ENCODE measurements at regions not wholly inside any gene's neighbourhood (a gene's known extent, or its start where the extent isn't known, plus 50 kb on each side); places are given as distances from the start of the nearest gene placed in this dataset.

DNA sequence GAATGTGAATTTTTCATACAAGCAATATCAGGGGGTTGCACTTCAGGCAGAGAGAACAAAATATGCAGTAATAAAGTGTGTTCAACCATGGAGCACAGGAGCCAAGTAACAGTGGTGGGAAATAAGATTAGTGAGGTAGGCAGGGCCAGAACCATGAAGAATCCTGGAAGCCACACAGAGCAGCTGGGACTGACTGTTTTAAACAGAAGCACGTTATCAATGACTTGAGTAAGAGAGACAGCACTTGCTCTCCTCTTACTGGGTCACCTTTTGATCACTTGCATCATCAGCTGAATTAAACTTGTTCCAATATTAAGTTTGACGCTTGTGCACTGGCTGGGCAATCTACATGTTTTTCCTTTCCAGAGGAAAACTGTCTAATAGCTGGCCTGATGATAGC, 238.5 kb downstream of the TBX18 start:
- DNase-seq (ENCODE audit: low spot score), result no peak

DNA sequence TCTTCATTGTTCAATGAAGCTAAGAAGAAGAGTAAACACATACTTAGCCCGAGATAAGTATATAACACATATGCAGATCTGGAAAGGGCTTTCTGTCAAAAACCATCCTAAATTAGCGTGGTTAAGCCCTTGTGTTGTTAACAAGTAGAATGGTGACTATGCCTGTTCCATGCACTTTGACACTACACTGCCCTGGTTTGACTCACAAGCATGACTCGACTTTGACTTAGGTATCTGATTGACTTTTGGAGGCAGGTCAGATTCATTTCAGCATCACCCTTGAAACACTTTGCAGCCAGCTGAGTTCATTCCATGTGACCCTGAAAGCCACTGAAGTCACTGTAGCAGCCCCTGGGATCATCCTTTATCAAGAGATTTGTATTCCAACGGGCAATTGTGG, 239.8 kb downstream of the TBX18 start:
- DNase-seq (ENCODE audit: low spot score), result no peak

DNA sequence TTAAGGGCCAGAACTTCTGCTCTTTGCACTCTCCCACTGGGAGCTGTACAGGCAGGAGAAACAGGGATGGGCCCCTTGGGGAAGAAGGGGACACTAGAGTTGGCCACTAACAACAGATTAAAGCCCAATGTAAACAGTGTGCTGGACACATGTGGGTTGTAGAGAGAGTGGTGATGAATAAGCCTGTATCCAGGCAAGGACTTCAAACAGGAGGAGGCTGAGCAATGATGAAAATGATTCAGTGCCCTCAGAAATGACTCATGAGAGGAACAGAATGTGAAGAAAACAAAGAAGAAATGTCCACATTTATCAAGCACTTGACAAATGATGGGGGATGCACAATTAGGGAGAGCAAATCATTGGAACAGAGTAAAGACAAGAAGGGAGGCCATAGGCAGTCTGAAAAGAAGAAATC, 242.3 kb downstream of the TBX18 start:
- peak; percentile 83 for DNase-seq (ENCODE audit: low spot score)

DNA sequence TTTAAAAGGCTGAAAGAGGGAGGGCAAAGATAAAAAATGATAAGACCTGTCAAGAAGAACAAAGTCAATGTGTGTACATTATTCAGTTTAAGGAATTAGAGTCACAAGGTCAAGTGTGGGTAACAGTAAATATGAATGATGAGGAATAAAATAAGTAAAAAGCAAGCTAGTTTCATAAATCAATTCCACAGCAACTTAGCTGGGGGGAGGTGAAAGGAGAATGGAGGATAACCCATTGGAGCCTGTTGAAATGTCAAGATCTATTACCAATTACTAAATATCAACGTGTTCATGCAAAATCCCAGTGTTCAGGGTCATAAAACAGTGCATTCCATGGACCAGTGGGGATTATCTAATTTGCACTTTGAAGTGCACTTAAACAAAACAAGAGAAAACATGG, 242.9 kb downstream of the TBX18 start:
- no peak for DNase-seq (ENCODE audit: low spot score)

DNA sequence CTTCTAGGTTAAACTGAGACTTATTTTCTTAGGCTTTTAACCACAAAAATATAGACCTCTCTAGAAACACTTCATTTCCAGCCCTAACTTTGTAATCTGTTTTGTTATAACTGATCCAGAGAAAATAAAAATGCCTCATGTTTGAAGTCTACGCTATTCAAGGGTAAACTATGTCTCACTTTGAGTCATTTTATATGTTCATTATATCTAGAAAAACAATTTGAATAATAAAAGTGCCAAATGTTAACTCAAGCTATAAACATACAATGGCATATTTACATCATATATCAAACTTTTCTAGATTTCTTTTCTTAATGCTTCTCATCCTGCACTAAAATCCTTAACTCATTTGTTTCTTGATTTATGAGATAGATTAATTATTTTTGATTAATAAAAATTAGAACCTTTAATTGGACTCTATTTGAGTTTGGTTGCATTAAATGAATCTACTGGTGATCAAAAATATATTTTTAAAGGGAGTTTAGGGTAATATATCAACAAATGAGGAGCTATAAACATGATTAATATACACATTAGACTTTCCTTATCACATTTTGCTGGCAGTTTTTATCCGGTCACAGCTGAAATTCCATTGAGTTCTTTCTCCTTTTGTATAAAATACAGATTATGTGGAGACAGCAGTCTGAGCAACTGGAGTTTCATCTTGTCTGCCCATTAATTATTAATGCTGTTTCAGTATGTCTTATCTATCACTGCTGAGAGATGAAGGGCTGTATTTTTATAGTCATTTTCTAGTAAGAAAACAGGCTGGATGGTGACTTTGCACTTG, 246.5 kb downstream of the TBX18 start:
- no peak for DNase-seq (ENCODE audit: low spot score)

DNA sequence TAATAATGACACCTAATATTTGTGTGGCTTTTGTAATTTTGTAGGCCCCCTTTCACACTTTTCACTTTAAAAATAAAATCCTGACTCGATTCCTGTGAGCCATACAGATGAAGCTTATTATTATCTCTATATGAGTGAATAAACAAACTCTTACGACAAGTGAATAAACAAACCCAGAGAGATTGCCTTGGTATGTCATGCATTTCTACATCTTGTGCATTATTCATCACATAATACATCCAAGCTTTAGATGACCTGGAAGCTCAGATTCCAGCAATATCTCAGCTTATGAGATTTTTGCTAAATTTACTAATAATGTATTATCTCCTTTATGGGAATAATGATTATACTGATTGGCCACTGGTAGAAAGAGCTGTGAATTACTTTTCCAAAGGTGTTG, 248.2 kb downstream of the TBX18 start:
- no peak for DNase-seq (ENCODE audit: low spot score)

DNA sequence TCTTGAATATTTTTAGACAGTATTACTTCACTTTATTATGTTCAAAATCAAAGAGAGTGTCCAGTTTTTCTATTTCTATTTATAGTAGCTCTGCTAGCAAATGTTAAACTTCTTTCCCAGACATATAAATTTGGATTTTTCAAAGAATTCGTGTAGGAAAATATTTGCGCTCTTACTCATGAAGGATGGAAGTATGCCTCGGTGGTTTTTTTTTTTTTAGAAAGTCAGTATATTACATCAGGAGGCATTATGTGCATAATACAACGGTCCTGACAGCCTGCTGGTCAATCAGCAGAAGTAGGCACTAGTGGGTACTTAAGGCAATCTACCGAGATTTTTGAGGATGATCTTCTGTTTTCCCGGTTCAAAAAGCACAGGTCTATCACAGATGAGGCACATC, 249.3 kb downstream of the TBX18 start:
- DNase-seq (ENCODE audit: low spot score), result no peak

DNA sequence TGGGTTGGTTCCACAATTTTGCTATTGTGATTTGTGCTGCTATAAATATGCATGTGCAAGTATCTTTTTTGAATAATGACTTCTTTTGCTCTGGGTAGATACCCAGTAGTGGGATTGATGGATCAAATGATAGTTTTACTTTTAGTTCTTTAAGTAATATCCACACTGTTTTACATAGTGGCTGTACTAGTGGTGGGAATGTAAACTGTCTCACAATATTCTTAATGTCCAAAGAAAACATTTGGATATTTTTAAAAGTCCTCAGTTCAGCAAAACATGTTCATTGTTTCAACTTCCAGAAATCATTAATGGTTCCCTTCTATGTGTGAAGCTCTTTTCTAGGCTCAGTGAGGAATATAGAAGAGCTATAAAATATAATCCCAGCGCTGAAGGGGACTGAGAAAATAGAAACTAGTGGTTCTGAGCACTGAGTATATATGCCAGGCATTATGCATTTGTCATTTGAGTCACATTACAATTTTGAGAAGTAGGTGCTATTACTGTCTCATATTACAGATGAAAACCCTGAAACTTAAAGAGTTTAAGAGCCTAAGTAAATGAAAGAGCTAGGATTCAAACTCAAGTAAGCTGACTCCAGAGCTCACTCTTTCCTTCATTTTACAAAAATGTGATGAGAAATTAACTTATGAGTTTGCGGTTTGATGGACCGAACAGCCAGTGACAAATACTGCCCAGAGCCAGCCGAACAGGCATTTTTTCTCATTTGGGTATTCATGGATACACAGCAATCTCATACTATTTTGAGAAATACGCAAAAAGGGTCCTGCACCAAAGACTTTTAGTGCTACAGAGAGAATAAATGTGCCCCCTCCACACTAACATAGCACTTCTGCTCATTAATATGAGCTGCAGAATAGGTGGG, 250.1 kb downstream of the TBX18 start:
- no peak for DNase-seq (ENCODE audit: low spot score)

DNA sequence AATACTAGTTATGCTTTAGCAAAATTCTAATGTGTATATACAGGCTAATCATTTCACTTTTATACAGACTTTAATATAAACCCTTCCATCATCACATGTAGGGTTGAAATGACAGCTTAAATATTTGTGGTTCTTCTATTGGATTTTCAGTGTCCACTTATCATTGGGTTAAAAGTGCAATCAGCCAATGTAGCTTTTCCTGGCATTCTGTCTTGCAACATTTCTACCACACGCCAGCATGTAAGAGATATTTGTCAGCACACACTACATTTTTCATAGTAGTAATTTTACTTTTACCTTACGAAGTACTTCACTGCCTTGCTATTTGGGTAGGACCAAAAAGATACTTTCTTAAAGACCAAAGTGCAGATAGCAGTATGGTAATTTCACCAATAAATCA, 252.0 kb downstream of the TBX18 start:
- no peak for DNase-seq (ENCODE audit: low spot score)

DNA sequence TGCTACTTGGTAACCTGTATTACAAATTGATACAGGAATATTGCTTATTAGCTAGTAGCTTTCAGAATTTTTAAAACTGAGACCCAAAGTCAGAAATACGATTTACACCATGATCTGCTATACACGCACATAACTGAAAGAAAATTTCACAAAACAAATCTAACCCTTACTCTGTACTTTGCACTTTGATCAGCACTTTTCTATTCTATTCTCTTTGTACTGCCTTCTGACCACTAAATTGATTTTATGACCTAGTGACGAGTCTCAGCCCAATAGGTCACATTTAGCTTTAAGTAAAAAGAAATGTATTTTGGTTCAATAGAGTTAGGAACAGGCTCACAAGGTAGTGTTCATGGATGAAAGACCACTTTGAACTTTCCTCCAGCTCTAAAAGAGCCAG, 252.5 kb downstream of the TBX18 start:
- DNase-seq (ENCODE audit: low spot score), result no peak

DNA sequence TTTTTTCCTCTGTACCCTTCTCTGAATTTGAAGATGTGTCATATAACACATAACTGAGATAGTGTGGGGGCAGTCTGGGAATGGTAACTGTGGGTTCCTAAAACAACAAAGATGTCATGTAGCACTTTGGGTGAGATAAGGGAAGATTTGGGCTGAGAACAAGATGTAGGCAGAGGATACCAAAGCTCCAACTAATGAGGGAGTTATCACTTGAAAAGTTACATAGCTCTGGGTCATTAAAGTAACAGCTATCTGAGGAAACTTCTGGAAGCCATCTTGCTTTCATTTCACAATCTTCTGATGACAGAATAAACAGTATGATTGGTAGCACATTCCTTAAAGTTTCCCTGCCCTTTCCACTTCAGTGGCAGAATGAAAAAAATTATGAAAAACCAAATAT, 255.4 kb downstream of the TBX18 start:
- DNase-seq (ENCODE audit: low spot score), result peak; percentile 27

DNA sequence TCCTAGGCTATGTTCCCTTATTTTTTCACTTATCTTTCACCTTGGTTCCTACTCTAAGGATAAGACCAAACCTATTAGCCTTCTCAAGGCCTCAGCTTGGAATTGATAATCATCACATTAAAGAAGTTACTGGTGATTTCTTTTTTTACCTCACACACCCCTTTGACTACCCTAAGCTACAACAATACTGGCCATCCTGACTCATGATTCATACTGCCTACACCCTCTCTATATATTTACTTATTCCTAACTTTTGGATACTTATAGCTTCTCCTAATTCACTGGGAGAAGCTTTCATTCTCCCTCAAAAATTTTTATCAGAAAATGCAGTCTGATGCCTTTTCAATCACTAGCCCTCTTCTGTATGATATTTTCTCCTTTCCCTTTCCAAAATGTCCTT, 256.1 kb downstream of the TBX18 start:
- DNase-seq (ENCODE audit: low spot score), result no peak

DNA sequence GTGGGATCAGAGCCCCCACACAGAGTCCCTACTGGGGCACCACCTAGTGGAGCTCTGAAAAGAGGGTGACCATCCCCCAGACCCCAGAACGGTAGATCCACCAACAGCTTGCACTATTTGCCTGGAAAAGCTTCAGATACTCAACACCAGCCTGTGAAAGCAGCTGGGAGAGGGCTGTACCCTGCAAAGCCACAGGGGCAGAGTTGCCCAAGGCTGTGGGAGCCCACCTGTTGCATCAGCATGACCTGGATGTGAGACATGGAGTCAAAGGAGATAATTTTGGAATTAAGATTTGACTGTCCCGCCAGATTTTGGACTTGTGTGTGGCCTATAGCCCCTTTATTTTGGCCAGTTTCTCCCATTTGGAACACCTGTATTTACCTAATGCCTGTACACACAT, 260.4 kb downstream of the TBX18 start:
- no peak for DNase-seq (ENCODE audit: low spot score)

DNA sequence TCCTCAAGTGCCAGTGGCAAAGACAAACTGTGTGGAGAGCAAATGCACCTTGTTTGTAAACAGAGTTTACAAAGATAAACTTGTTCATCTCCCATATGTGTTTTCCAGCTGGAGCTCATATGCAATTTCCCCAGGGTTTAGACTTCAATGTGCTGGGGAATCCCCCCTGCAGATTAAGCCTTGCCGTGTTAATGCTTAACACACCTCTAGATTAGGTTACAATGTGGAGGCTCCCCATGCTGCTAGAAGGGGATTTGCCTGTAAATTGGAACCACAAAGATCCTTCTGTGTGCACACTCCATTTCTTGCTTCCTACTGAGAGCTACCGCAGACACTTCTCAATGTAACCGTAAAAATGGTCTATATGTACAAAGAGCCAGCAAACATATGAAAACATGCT, 263.1 kb downstream of the TBX18 start:
- DNase-seq (ENCODE audit: low spot score), result no peak

DNA sequence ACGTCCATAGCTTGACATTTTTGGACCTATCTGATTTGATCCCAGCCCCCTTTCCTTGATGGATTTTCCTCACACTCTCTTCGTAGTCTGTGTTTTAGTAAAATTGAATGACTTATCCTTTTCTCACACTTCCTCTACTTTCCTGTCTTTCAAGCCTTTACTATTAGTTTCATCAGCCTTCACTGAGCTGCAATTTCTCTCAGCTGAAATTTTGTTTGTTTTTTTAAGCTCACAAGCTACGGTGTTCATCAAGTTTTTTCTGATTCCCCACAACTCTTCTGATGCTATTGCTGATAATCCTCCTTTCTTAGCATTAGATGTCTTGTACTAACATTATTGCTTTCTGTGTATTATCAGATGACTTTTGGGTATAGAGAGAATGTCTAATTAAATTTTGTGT, 263.7 kb downstream of the TBX18 start:
- no peak for DNase-seq (ENCODE audit: low spot score)

DNA sequence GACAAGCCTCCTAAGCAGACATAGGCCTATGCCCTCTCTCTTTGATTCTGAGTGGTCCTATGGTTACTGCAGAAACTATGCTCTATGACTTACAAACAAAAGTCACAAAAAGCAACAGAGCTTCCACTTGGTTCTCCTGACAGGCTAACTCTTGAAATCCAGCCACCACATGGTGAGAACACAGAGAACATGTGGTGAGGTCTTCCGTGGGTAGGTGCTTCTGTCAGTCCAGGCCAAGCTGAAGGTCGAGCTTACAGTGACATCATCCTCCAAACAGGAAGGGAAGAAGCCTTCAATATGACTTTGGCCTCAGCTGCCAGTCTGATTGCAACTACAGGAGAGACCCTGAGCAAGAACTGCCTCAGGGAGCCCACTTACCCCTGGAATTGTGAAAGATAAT, 265.5 kb downstream of the TBX18 start:
- DNase-seq (ENCODE audit: low spot score), result no peak

DNA sequence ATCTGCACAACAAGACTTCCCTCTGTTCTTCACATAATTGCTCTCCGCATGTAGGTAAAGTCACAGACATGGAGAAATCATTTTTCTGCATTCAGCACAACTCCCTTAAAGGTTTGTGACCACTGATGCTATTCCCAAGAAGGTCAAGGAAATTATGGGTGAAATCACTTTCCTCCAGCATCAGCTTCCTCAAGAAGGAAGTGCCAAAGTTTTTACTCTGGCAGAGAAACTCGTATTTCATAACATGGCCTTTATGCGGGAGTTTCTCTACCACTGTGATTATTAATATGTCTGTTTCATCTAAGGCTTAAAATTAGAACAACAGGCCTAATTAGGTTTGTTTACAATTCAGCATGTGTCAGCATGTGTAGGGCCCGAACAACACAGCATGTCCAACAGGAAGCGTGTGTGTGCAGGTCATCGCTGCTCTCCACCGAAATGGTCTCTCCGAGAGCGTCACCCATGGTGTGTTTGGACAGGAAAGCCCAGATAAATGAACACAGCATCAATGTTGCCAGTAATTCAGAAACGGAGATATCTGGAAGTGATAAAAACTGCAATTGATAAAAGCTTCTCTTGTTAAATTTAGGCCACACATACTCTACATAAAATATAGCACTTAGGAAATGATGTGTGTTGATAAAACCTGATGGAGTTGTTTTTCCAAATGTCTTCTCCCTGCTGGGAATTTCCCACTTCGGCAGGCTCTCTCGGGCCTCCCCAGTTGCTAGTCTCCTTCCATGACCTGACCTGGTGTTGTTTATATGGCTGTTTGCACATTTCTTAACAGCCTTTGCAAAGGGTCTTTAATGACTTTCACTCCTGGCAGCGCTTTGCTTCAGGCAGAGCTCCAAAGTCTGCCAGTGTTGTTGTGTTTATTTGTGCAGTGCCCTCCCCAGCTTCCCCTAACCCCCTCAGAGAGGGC, 265.1 kb upstream of the CEP162 start:
- DNase-seq (ENCODE audit: low spot score), result no peak

DNA sequence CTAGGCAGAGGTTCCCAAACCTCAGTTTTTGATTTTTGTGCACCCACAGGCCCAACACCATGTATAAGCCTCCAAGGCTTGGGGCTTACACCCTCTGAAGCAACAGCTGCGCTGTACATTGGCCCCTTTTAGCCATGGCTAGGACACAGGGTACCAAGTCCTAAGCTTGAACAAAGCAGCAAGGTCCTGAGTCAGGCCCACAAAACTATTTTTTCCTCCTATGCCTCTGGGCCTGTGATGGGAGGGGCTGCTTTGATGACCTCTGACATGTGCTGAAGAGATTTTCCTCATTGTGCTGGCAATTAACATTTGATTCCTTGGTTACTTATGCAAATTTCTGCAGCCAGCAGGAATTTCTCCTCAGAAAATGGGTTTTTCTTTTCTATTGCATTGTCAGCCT, 262.2 kb upstream of the CEP162 start:
- no peak for DNase-seq (ENCODE audit: low spot score)

DNA sequence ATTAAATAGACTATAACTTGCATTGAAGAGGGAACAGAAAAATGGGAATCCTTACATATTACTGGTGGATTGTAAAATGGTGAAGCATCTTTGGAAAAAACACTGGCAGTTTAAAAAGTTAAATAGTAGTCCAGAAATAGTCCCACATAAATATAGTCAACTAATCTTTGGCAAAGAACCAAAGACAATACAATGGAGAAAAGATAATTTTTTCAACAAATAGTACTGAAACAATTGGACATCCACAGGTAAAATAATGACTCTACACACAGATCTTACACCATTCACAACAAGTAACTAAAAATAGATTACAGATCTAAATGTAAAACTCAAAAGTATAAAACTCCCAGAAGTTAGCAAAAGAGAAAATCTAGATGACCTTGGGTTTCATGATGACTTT, 259.1 kb upstream of the CEP162 start:
- DNase-seq (ENCODE audit: low spot score), result no peak

DNA sequence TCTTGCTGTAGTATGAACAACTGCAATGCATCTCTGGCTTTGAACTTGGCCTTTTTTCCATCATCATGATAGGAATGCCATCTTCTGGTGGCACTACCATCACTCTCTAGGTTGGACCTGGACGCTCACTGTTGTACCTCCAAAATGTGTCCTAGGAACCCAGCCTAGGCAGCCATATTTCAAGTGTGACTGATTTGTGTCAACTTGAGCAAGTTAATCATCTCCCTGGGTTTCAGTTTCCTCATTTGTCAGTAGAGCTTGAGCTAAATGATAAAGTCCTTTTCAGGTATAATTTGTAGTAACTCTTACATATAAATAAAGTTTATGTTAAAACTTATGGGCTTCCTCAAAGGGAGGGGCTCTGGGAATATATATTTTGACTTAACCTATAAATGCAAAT, 241.7 kb upstream of the CEP162 start:
- DNase-seq (ENCODE audit: low spot score), result no peak

DNA sequence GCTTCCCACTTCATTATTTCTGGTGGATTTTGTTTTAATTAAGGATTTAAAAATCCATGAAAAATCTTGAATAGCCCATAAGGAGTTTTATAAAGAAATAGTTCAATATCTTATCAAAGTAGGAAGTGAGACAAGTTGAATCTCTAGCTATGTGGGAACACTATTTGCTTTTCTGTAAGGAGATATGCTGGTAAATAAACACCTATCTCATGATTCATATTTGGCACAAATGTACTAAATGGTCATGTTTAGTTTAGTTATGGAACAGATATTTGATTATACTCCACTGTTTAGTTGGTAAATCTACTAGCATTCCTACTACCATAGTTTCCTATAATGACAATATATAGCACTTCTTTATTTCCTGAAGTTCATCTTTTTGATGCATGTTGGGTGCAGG, 239.9 kb upstream of the CEP162 start:
- DNase-seq (ENCODE audit: low spot score), result no peak

DNA sequence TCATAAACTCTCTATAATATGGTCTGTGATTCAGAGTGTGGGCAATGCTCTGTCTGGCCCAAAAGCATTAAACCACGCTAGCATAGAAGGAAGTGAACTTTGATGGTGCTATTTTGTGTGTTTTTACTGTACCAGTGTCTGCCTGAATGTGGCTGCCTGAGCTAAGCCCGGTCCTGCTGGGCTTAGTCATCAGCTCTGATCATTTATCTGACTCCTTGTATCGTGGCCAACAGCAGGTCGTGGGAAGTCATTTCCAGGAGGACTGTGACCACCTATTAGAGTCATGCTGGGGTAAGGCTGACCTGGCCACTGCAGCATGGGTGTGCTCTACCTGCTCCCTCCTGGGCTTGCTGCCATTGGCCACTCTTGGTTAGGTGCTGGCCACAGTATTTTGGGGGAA, 239.1 kb upstream of the CEP162 start:
- peak; percentile 66 for DNase-seq (ENCODE audit: low spot score)
